ENCODE measurements at regions not wholly inside any gene's neighbourhood (a gene's known extent, or its start where the extent isn't known, plus 50 kb on each side); places are given as distances from the start of the nearest gene placed in this dataset.

DNA sequence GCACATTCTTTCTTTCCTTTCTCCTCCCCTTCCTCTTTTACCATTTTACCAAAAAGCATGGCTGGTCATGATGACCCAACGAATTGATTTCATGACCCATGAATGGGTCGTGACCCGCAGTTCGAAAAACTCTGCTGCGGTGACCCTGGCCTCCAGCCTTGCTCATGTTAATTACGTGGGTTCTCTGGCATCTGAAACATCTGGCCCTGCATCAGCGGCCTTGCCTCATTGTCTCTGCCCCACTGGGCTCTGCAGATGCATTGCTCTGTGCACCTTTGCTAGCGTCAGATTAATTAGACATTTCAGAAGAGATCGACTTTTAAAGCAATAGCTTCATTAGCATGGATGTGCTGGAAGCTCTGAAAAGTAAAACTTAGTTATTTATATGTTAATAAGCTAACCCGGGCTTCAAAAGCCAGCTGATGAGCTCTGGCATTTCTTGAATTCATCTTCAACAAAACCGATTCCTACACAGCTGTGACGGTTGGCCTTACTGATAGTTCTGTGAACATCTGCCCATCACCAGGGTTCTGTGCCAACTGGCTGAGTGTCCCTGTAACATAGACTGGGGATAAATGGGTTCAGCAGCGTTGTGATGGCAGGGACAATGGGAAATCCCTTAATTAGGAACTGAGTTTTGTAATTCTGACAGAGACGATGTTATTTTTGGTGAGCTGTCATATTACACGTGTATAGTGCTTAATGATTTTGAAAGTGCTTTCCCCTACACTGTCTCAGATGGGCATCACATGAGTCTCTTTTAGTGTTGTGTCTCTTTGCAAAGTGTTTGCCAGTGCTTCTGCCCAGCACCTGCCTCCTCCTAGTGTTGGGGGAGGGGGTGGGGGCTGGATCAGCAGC is 225.9 kb upstream of the EEF2KMT start:
- DNase-seq: no peak
- H3K27ac ChIP-seq (ENCODE audit: low read depth, low read length): no peak overlapping the region
- POLR2A ChIA-PET (ENCODE audit: partially characterized antibody): no interaction called here
- Mint-ChIP-seq H3K27me3 (peaks cover 11 to 12% of the 10 kb centered on the region in 2 donors), H3K36me3 (no peaks in the 10 kb centered on the region), H3K4me1 (no peaks in the 10 kb centered on the region), H3K4me3 (no peak overlapping the region), H3K9me3 (peaks cover 0 to 9% (median 3%) of the 10 kb centered on the region in 8 donors), H3K27ac (no peak overlapping the region)
- intact Hi-C loops (cut with micrococcal nuclease): no loop called here
- no peaks in the 10 kb centered on the region for H3K4me1 ChIP-seq (ENCODE audit: insufficient read depth, low read length)
- H3K4me3 ChIP-seq (ENCODE audit: low read length in 2 of 2): no peak overlapping the region
- no peaks in the 10 kb centered on the region for H3K9me3 ChIP-seq (ENCODE audit: control insufficient read depth in 1 of 2, low read length in 2 of 2)
- no peaks in the 10 kb centered on the region for H3K27me3 ChIP-seq (ENCODE audit: insufficient read depth, low read length)
- H3K36me3 ChIP-seq (ENCODE audit: insufficient read depth, low read length): no peaks in the 10 kb centered on the region
- CTCF ChIA-PET (ENCODE audit: partially characterized antibody): no interaction called here

DNA sequence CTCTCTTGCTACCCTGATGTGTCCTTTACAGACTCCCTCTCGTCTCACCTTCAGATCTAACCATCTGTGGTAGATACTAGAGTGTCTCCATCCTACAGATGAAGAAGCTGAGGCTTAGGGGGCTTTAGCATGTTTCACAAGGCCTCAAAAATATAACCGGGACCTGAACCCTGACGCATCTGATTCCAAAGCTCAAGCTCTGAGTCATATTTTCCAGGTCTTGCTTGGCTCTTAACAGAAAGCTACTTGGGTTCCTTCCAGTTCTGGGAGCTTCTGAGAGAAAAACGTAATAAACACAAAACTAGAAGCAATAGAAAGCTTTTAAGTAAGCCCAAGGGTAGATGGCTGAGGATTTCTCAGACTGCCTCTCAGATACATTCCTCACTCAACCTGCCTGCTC is 224.3 kb upstream of the EEF2KMT start:
- H3K9me3 Mint-ChIP-seq: peaks cover 0 to 9% (median 3%) of the 10 kb centered on the region in 8 donors
- no peaks in the 10 kb centered on the region for H3K36me3 Mint-ChIP-seq

DNA sequence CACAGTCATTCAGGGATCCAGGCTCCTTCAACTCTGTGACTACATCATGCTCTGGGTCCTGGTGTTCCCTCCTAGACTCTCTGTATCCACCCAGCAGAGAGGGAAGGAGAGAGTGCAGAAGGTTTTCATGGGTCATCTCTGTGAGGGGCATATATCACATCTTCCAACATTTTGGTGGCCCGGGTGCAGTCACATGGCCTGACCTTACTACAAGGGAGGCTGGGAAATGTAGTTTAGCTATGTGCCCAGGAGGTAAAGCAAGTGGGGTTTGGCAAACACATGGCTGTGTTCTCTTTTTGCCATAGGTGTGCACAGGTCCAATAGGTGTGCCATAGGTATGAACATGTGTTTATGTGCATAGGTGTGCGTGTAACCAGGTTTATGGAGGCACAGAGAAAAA is 222.2 kb upstream of the EEF2KMT start:
- Mint-ChIP-seq H3K36me3 (no peaks in the 10 kb centered on the region), H3K27ac (no peak overlapping the region), H3K4me3 (no peak overlapping the region), H3K4me1 (no peaks in the 10 kb centered on the region), H3K9me3 (peaks cover 0 to 8% (median 4%) of the 10 kb centered on the region in 8 donors), H3K27me3 (peaks cover 7 to 8% of the 10 kb centered on the region in 2 donors)
- ChIA-PET POLR2A (ENCODE audit: partially characterized antibody) (no interaction called here), CTCF (ENCODE audit: partially characterized antibody) (no interaction called here)
- intact Hi-C loops (cut with micrococcal nuclease): no loop called here
- H3K4me3 ChIP-seq (ENCODE audit: low read length in 2 of 2): no peak overlapping the region
- no peak overlapping the region for H3K27ac ChIP-seq (ENCODE audit: low read depth, low read length)
- no peaks in the 10 kb centered on the region for H3K4me1 ChIP-seq (ENCODE audit: insufficient read depth, low read length)
- H3K36me3 ChIP-seq (ENCODE audit: insufficient read depth, low read length): no peaks in the 10 kb centered on the region
- no peaks in the 10 kb centered on the region for H3K9me3 ChIP-seq (ENCODE audit: control insufficient read depth in 1 of 2, low read length in 2 of 2)
- DNase-seq: no peak
- H3K27me3 ChIP-seq (ENCODE audit: insufficient read depth, low read length): no peaks in the 10 kb centered on the region

More for the DNA sequence above, 224.3 kb upstream of the EEF2KMT start:
- H3K4me1 ChIP-seq (ENCODE audit: insufficient read depth, low read length): no peaks in the 10 kb centered on the region
- no peak overlapping the region for H3K4me3 Mint-ChIP-seq
- H3K27ac Mint-ChIP-seq: no peak overlapping the region
- no peak overlapping the region for H3K4me3 ChIP-seq (ENCODE audit: low read length in 2 of 2)
- H3K36me3 ChIP-seq (ENCODE audit: insufficient read depth, low read length): no peaks in the 10 kb centered on the region
- DNase-seq: no peak
- ChIA-PET POLR2A (ENCODE audit: partially characterized antibody) (no interaction called here), CTCF (ENCODE audit: partially characterized antibody) (interaction anchor here (1.1 kb wide), 1 partner anchor 21 kb away, joined by 3 read pairs; no protein-coding TSS in a partner anchor)
- no peaks in the 10 kb centered on the region for H3K27me3 ChIP-seq (ENCODE audit: insufficient read depth, low read length)
- H3K9me3 ChIP-seq (ENCODE audit: control insufficient read depth in 1 of 2, low read length in 2 of 2): no peaks in the 10 kb centered on the region
- no peak overlapping the region for H3K27ac ChIP-seq (ENCODE audit: low read depth, low read length)
- intact Hi-C loops (cut with micrococcal nuclease): no loop called here
- peaks cover 6% of the 10 kb centered on the region in 2 donors for H3K27me3 Mint-ChIP-seq
- no peaks in the 10 kb centered on the region for H3K4me1 Mint-ChIP-seq

DNA sequence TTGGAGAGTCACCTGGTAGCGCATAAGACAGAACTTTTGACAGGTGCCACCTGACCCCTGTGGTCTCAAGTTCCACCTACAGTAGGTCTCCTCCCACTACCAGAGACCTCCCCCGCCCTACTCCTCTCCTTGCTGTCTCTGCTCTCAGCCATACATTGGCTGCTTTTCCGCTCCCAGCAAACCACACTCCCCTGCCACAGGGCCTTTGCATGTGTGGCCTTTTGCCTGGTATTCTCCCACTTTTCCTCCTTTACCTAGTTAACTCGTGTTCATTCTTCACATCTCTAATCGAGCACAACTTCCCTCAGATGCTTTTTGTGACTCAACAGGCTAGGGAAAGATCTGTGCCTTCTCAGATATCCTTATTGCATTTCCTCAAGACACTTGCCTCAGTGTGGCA is 218.3 kb upstream of the EEF2KMT start:
- no peak overlapping the region for H3K27ac Mint-ChIP-seq
- H3K36me3 Mint-ChIP-seq: no peaks in the 10 kb centered on the region
- H3K4me3 Mint-ChIP-seq: no peak overlapping the region
- H3K27me3 ChIP-seq (ENCODE audit: insufficient read depth, low read length): no peaks in the 10 kb centered on the region
- CTCF ChIA-PET (ENCODE audit: partially characterized antibody): no interaction called here
- DNase-seq: no peak
- no peaks in the 10 kb centered on the region for H3K4me1 ChIP-seq (ENCODE audit: insufficient read depth, low read length)
- H3K27me3 Mint-ChIP-seq: peaks cover 8 to 12% of the 10 kb centered on the region in 2 donors
- intact Hi-C loops (cut with micrococcal nuclease): no loop called here
- H3K4me3 ChIP-seq (ENCODE audit: low read length in 2 of 2): no peak overlapping the region
- POLR2A ChIA-PET (ENCODE audit: partially characterized antibody): no interaction called here
- H3K9me3 ChIP-seq (ENCODE audit: control insufficient read depth in 1 of 2, low read length in 2 of 2): no peaks in the 10 kb centered on the region
- no peak overlapping the region for H3K27ac ChIP-seq (ENCODE audit: low read depth, low read length)
- H3K9me3 Mint-ChIP-seq: peaks cover 0 to 7% (median 3%) of the 10 kb centered on the region in 8 donors
- no peaks in the 10 kb centered on the region for H3K4me1 Mint-ChIP-seq
- no peaks in the 10 kb centered on the region for H3K36me3 ChIP-seq (ENCODE audit: insufficient read depth, low read length)

DNA sequence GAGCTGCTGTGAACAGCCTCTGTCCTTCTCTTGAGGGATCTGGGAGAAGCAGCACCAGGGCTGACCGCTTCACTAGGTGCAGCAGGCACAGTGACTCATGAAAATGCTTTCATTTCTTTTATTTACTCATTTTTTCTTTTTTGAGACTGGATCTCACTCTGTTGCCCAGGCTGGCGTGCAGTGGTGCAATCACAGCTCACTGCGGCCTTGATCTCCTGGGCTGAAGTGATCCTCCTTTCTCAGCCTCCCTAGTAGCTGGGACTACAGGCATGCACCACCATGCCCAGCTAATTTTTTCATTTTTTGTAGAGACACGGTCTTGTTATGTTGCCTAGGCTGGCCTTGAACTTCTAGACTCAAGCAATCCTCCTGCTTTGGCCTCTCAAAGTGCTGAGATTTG is 216.8 kb upstream of the EEF2KMT start:
- H3K27ac Mint-ChIP-seq: no peak overlapping the region
- Histone ChIP-seq H3K27me3 (ENCODE audit: insufficient read depth, low read length) (no peaks in the 10 kb centered on the region), H3K9me3 (ENCODE audit: control insufficient read depth in 1 of 2, low read length in 2 of 2) (no peaks in the 10 kb centered on the region), H3K27ac (ENCODE audit: low read depth, low read length) (no peak overlapping the region), H3K4me3 (ENCODE audit: low read length in 2 of 2) (no peak overlapping the region), H3K36me3 (ENCODE audit: insufficient read depth, low read length) (no peaks in the 10 kb centered on the region), H3K4me1 (ENCODE audit: insufficient read depth, low read length) (no peaks in the 10 kb centered on the region)
- POLR2A ChIA-PET (ENCODE audit: partially characterized antibody): no interaction called here
- no peaks in the 10 kb centered on the region for H3K4me1 Mint-ChIP-seq
- intact Hi-C loops (cut with micrococcal nuclease): no loop called here
- no peak for DNase-seq
- H3K27me3 Mint-ChIP-seq: peaks cover 6 to 11% of the 10 kb centered on the region in 2 donors
- H3K4me3 Mint-ChIP-seq: no peak overlapping the region
- no peaks in the 10 kb centered on the region for H3K36me3 Mint-ChIP-seq
- CTCF ChIA-PET (ENCODE audit: partially characterized antibody): no interaction called here
- peaks cover 0 to 4% (median 2%) of the 10 kb centered on the region in 8 donors for H3K9me3 Mint-ChIP-seq

DNA sequence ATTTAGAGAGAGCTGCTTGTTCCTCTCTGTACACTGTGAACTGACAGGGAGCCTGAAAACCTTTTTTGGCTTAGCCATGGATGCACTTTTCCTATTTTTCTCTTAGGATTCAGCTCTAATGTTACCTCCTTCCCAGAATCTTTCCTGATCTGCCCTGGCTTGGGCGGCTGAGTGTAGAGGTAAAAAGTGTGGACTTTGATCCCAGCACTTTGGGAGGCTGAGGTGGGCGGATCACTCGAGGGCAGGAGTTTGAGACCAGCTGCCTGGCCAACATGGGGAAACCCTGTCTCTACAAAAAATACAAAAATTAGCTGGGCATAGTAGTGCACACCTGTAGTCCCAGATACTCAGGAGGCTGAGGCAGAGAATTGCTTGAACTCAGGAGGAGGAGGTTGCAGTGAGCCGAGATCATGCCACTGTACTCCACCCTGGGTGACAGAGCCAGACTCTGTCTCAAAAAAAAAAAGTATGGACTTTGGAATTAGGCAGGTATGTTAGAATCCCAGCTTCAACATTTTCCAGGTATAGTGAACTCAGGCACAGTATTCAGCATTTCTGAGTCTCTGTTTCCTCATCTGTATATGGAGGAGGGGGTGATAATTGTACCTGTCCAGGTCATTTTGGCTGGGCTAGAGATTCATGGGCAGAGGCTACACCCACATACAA is 212.5 kb upstream of the EEF2KMT start:
- H3K4me1 ChIP-seq (ENCODE audit: insufficient read depth, low read length): no peaks in the 10 kb centered on the region
- peaks cover 3 to 13% (median 7%) of the 10 kb centered on the region in 8 donors for H3K9me3 Mint-ChIP-seq
- ChIA-PET CTCF (ENCODE audit: partially characterized antibody) (no interaction called here), POLR2A (ENCODE audit: partially characterized antibody) (no interaction called here)
- no peak overlapping the region for H3K27ac ChIP-seq (ENCODE audit: low read depth, low read length)
- H3K4me3 Mint-ChIP-seq: no peak overlapping the region
- no peaks in the 10 kb centered on the region for H3K9me3 ChIP-seq (ENCODE audit: control insufficient read depth in 1 of 2, low read length in 2 of 2)
- no peaks in the 10 kb centered on the region for H3K36me3 ChIP-seq (ENCODE audit: insufficient read depth, low read length)
- H3K27me3 ChIP-seq (ENCODE audit: insufficient read depth, low read length): no peaks in the 10 kb centered on the region
- no peaks in the 10 kb centered on the region for H3K36me3 Mint-ChIP-seq
- intact Hi-C loops (cut with micrococcal nuclease): no loop called here
- H3K4me1 Mint-ChIP-seq: no peaks in the 10 kb centered on the region
- DNase-seq: no peak
- no peak overlapping the region for H3K27ac Mint-ChIP-seq
- H3K4me3 ChIP-seq (ENCODE audit: low read length in 2 of 2): no peak overlapping the region
- peaks cover 8% of the 10 kb centered on the region in 2 donors for H3K27me3 Mint-ChIP-seq

DNA sequence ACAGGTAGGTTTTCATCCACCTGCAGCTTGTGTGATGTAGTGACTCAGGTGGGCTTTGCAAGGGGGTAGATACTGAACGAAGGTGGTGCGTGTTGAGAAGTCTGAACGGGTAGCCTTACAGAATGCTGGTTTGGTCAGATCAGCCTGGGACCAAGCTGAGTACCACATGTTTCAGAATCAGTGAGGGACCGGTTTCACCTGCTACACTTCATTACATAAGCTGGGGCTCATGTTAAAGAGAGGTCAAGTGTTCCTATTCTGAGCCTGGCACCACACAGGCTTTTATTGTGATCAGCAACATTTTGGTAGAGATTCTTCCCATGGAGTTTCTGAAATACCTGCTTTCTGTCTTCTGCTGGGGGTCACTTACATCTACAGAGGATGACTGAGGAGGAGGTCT is 207.4 kb upstream of the EEF2KMT start:
- Histone ChIP-seq H3K36me3 (ENCODE audit: insufficient read depth, low read length) (no peaks in the 10 kb centered on the region), H3K4me1 (ENCODE audit: insufficient read depth, low read length) (no peaks in the 10 kb centered on the region), H3K9me3 (ENCODE audit: control insufficient read depth in 1 of 2, low read length in 2 of 2) (no peaks in the 10 kb centered on the region), H3K27me3 (ENCODE audit: insufficient read depth, low read length) (no peaks in the 10 kb centered on the region), H3K4me3 (ENCODE audit: low read length in 2 of 2) (no peak overlapping the region), H3K27ac (ENCODE audit: low read depth, low read length) (no peak overlapping the region)
- CTCF ChIA-PET (ENCODE audit: partially characterized antibody): no interaction called here
- Mint-ChIP-seq H3K9me3 (peaks cover 7 to 30% (median 23%) of the 10 kb centered on the region in 8 donors), H3K4me3 (no peak overlapping the region), H3K36me3 (no peaks in the 10 kb centered on the region), H3K27me3 (peaks cover 9 to 14% of the 10 kb centered on the region in 2 donors), H3K27ac (no peak overlapping the region), H3K4me1 (no peaks in the 10 kb centered on the region)
- intact Hi-C loops (cut with micrococcal nuclease): no loop called here
- no peak for DNase-seq
- POLR2A ChIA-PET (ENCODE audit: partially characterized antibody): no interaction called here

Measured in CD4-positive, alpha-beta memory T cell (primary cell).